GM12873 (cell line): ENCODE measurements at regions not wholly inside any gene's neighbourhood (a gene's known extent, or its start where the extent isn't known, plus 50 kb on each side); places are given as distances from the start of the nearest gene placed in this dataset.

Experiments
- TF ChIP-seq, protein P1 (sequence below): IDR thresholded peaks from 2 replicates; pipeline ENCODE4 v1.5.1; 2012; ENCODE audit warnings: low read depth, mild to moderate bottlenecking, moderate library complexity, low read length, control low read depth; ENCODE audit not compliant: insufficient read depth; ENCODE audit errors: missing control alignments

DNA sequence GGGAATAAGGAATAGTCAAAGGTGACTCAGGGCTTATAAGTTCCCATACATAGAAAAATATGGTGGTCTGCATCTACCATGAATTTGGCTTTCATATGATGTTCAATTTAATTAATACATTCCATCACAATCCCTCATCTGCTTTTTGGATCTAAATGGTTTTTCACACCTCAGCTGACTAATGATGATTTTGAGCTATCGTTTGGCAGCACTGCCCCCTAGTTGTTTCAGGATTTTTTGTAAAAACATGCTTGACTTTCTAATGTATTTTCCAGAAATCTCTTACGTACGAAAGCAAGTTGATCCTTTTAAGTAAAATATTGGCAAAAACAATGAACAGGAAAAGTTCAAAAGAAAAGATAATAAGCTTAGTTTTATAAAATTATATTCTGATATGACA lies 408.6 kb upstream of the ADGRB3 start:
- TF ChIP-seq, protein P1, sequence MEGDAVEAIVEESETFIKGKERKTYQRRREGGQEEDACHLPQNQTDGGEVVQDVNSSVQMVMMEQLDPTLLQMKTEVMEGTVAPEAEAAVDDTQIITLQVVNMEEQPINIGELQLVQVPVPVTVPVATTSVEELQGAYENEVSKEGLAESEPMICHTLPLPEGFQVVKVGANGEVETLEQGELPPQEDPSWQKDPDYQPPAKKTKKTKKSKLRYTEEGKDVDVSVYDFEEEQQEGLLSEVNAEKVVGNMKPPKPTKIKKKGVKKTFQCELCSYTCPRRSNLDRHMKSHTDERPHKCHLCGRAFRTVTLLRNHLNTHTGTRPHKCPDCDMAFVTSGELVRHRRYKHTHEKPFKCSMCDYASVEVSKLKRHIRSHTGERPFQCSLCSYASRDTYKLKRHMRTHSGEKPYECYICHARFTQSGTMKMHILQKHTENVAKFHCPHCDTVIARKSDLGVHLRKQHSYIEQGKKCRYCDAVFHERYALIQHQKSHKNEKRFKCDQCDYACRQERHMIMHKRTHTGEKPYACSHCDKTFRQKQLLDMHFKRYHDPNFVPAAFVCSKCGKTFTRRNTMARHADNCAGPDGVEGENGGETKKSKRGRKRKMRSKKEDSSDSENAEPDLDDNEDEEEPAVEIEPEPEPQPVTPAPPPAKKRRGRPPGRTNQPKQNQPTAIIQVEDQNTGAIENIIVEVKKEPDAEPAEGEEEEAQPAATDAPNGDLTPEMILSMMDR, result peak; percentile 39

DNA sequence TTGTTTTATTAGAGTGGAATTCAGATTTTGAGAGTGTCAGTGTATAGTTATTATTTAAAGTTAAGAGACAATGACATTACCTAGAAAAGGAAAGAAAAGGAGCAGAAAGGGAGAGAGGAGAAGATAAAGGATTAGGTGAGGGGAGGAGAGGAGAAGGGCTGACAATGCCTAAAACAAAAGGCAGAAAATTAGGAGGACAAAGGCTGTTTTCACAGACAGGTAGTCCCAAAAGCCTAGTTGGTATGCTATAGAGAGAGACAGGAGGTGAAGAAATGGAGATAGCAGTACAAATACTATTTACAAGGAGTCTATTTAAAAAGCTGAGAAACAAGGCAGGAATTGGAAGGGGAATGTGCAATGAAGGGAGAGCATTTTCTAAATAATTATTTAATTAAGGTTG lies 409.4 kb upstream of the ADGRB3 start:
- TF ChIP-seq, protein P1, result no peak

DNA sequence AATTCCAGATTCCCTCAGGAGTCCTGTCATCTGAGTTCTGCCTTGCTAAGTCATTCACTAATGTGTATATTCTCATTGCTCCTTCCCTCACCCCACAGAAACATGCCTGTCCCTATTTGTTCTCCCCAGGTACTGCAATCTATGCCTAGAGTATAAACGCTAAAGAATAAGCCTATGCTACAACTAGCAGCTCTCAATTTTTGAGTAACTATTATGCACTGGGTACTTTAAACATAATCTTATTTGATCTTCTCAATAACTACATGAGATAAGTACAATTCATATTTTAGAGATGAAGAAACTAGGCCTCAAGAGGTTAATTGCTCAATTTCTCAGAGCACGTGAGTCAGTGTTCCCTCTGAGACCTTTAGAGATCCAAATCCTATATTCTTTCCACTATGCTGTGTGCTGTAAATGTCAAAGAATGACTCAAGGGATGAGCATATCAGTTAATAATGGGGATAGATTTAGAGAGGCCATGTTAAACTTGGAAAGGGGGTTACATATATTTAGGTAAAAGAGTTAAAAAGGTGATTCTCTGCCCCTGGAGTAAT lies 423.8 kb upstream of the ADGRB3 start:
- TF ChIP-seq, protein P1, result no peak

DNA sequence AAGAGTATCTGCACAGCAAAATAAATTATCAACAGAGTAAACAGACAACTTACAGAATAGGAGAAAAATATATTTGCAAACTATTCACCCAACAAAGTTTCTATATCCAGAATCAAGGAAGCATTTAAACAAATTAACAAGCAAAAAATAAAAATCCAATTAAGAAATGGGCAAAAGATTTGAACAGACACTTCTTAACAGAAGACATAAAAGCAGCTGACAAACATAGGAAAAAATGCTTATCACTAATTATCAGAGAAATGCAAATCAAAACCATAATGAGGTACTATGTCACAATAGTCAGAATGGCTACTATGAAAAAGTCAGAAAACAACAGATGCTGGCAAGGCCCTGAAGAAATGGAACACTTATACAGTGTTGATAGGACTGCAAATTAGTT lies 434.2 kb upstream of the ADGRB3 start:
- TF ChIP-seq, protein P1, result no peak

DNA sequence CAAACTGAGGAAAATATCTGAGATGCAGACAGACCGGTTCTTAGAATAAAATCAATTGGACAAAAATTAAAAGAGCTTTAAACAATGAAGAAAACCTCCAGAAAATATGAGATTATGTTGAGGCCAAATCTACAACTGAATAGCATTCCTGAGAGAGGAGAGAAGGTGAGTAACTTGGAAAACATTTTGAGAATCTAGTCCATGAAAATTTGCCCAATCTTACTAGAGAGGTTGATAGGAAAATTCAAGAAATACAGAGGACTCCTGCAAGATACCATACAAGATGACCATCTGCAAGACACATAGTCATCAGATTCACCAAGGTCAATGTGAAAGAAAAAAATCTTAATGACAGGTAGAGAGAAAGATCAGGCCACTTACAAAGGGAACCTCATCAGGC lies 437.7 kb upstream of the ADGRB3 start:
- TF ChIP-seq, protein P1, result no peak

DNA sequence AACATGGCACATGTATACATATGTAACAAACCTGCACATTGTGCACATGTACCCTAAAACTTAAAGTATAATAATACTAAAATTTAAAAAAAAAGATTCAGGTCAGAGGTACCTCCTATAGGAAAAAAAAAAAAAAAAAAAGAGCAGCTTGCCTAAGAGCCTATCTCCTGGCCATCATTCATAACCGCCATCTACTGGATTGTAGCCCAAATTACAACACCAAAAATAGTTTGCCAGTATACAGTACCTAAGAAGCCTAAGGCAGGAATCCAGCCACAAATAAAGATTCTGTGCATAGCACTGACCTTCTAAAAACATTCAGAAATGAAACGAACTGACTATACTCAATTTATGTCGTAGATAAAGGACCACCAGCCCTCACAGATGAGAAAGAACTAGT lies 438.4 kb upstream of the ADGRB3 start:
- TF ChIP-seq, protein P1, result peak; percentile 55

DNA sequence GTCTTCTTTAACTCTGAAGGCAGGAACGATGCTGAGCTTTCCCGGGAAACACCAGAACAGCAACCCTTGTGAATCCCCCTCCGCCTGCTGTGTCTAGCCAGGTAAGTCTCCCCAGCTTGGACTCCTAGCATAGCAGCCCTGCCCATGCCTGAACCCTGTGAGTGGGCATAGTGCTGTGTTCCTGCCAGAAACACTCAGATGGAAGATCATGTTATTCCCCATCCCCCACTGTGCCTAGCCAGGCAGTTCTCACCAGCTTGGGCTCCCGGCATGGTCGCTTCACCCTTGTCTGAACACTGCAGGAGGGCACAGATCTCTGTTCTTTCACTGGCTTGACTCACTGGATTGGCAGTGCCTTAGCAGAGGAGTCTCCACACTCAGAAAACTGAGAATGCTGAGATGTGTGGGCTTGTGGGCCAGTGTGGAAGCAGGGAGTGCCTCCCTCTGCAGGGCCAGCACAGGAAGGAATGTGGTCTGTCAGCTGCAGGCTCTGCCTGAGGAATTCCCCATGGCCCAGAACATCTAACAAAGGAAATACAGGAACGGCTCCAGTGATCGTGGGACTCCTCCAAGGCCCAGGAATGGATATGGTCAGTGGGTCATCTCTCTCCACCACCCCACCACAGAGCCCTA lies 440.1 kb upstream of the ADGRB3 start:
- TF ChIP-seq, protein P1, result no peak
